SK-N-SH treated with all-trans-retinoic acid at 6 μM for 48 hours (cell line): ENCODE measurements at regions not wholly inside any gene's neighbourhood (a gene's known extent, or its start where the extent isn't known, plus 50 kb on each side); places are given as distances from the start of the nearest gene placed in this dataset.

ENCODE experiments used
- ATAC-seq: fragments of 200-7000 bp; cut with Tn5 transposase; 3 replicates; pipeline ENCODE4 v1.9.1; 2020; ENCODE audit warnings: mild to moderate bottlenecking, moderate library complexity
- ARNTL ChIP-seq: fragments of 450-650 bp; formaldehyde crosslinking; IDR thresholded peaks from 2 replicates; pipeline ENCODE4 v1.5.0; 2020; ENCODE audit warnings: low read depth, mild to moderate bottlenecking, moderate library complexity, borderline replicate concordance
- CREB5 ChIP-seq: fragments of 250-450 bp; sonication (Bioruptor Pico); IDR thresholded peaks from 2 replicates; pipeline ENCODE4 v1.5.1; 2020; ENCODE audit warnings: low read depth, mild to moderate bottlenecking, moderate library complexity
- PATZ1 ChIP-seq: fragments of 250-450 bp; sonication (Bioruptor Pico); IDR thresholded peaks from 2 replicates; pipeline ENCODE4 v1.8.0; 2020; ENCODE audit warnings: mild to moderate bottlenecking, moderate library complexity, borderline replicate concordance
- TSHZ2 ChIP-seq: fragments of 250-450 bp; sonication (Bioruptor Pico); IDR thresholded peaks from 2 replicates; pipeline ENCODE4 v1.5.0; 2020; ENCODE audit warnings: mild to moderate bottlenecking, moderate library complexity
- ZC3H10 ChIP-seq: fragments of 250-450 bp; sonication (Bioruptor Pico); IDR thresholded peaks from 2 replicates; pipeline ENCODE4 v1.5.1; 2021; ENCODE audit warnings: mild to moderate bottlenecking, moderate library complexity
- ZFP30 ChIP-seq: fragments of 450-650 bp; formaldehyde crosslinking; IDR thresholded peaks from 2 replicates; pipeline ENCODE4 v1.5.0; 2022; ENCODE audit warnings: mild to moderate bottlenecking, moderate library complexity
- ZNF565 ChIP-seq: fragments of 450-650 bp; formaldehyde crosslinking; conservative IDR thresholded peaks from 2 replicates; pipeline ENCODE4 v1.5.0; 2020; ENCODE audit warnings: low read depth, mild to moderate bottlenecking, moderate library complexity
- ZNF8 ChIP-seq: fragments of 450-650 bp; formaldehyde crosslinking; IDR thresholded peaks from 2 replicates; pipeline ENCODE4 v1.5.0; 2020; ENCODE audit warnings: mild to moderate bottlenecking, moderate library complexity

GRCh38 chr14:62645649-62646048 is 399.6 kb downstream of the KCNH5 start:
- no peak for ATAC-seq
- TF ChIP-seq ZNF8 (CRISPR knock-in tag) (no peak), TSHZ2 (CRISPR knock-in tag) (no peak), ZNF565 (no peak), ZC3H10 (CRISPR knock-in tag) (no peak), ZFP30 (CRISPR knock-in tag) (no peak), CREB5 (CRISPR knock-in tag) (no peak), ARNTL (CRISPR knock-in tag) (no peak), PATZ1 (CRISPR knock-in tag) (no peak)
- TF ChIP-seq, all 23 proteins: peak for 0
